GM23338 (cell line): ENCODE measurements at regions not wholly inside any gene's neighbourhood (a gene's known extent, or its start where the extent isn't known, plus 50 kb on each side); places are given as distances from the start of the nearest gene placed in this dataset.

ENCODE experiments used
- ATAC-seq: fragments of 200-7000 bp; cut with Tn5 transposase; 3 replicates; pipeline ENCODE4 v1.9.1; 2020
- DNase-seq: peaks from one replicate; pipeline ENCODE4 v3.0.0-alpha.2; 2015; ENCODE audit warnings: low spot score
- H2AFZ ChIP-seq: fragments of 200-600 bp; sonication (generic); 2 replicates; pipeline ENCODE4 v1.8.0; 2016; ENCODE audit warnings: antibody characterized with exemption, mild to moderate bottlenecking, moderate library complexity
- H3F3A ChIP-seq: fragments of 200-600 bp; sonication (generic); replicated peaks from 2 replicates; pipeline ENCODE4 v1.8.0; 2017; ENCODE audit warnings: antibody characterized with exemption, mixed run types, low read depth
- H3K27ac ChIP-seq: fragments of 200-600 bp; sonication (generic); 2 replicates; pipeline ENCODE4 v1.6.1; 2016; ENCODE audit warnings: low read depth
- H3K27me3 ChIP-seq: fragments of 200-600 bp; sonication (generic); 2 replicates; pipeline ENCODE4 v1.8.0; 2016; ENCODE audit warnings: mild to moderate bottlenecking, mixed run types, moderate library complexity; ENCODE audit not compliant: insufficient read depth
- H3K36me3 ChIP-seq: fragments of 200-600 bp; sonication (generic); 2 replicates; pipeline ENCODE4 v1.8.0; 2016; ENCODE audit warnings: mild to moderate bottlenecking; ENCODE audit not compliant: insufficient read depth
- H3K4me1 ChIP-seq: fragments of 200-600 bp; sonication (generic); 2 replicates; pipeline ENCODE4 v1.8.0; 2016; ENCODE audit warnings: mild to moderate bottlenecking, moderate library complexity; ENCODE audit not compliant: insufficient read depth
- H3K4me2 ChIP-seq: fragments of 200-600 bp; sonication (generic); 2 replicates; pipeline ENCODE4 v1.7.1; 2017; ENCODE audit warnings: mixed run types
- H3K4me3 ChIP-seq: fragments of 200-600 bp; sonication (generic); 2 replicates; pipeline ENCODE4 v1.6.1; 2016; ENCODE audit warnings: mixed run types
- H3K79me2 ChIP-seq: fragments of 200-600 bp; sonication (generic); replicated peaks from 2 replicates; pipeline ENCODE4 v1.8.0; 2017; ENCODE audit warnings: mild to moderate bottlenecking; ENCODE audit not compliant: insufficient read depth
- H3K9me2 ChIP-seq: fragments of 200-600 bp; sonication (generic); 2 replicates; pipeline ENCODE4 v1.8.0; 2017; ENCODE audit not compliant: insufficient read depth
- H4K20me1 ChIP-seq: fragments of 200-600 bp; sonication (generic); replicated peaks from 2 replicates; pipeline ENCODE4 v1.8.0; 2017; ENCODE audit warnings: mild to moderate bottlenecking; ENCODE audit not compliant: insufficient read depth
- H3K27ac Mint-ChIP-seq: 2 replicates; pipeline ENCODE4 v1.8.0; 2020; ENCODE audit warnings: inconsistent platforms, mild to moderate bottlenecking, moderate library complexity, mixed read lengths
- H3K27me3 Mint-ChIP-seq: 3 replicates; pipeline ENCODE4 v1.8.0; 2022; ENCODE audit warnings: low read depth, mild to moderate bottlenecking, moderate library complexity, mixed read lengths, inconsistent platforms; ENCODE audit not compliant: insufficient read depth, poor library complexity
- H3K36me3 Mint-ChIP-seq: 3 replicates; pipeline ENCODE4 v1.8.0; 2021; ENCODE audit warnings: low read depth, mild to moderate bottlenecking, inconsistent platforms, moderate library complexity, mixed read lengths
- H3K4me1 Mint-ChIP-seq: 3 replicates; pipeline ENCODE4 v1.8.0; 2020; ENCODE audit warnings: mild to moderate bottlenecking, inconsistent platforms, mixed read lengths
- H3K4me3 Mint-ChIP-seq: 3 replicates; pipeline ENCODE4 v1.8.0; 2021; ENCODE audit warnings: moderate library complexity, mild to moderate bottlenecking, inconsistent platforms, mixed read lengths
- H3K9me3 Mint-ChIP-seq: 3 replicates; pipeline ENCODE4 v1.8.0; 2020; ENCODE audit warnings: moderate library complexity, mild to moderate bottlenecking, inconsistent platforms, mixed read lengths
- CREB1 ChIP-seq: fragments of 250-450 bp; sonication (Bioruptor Pico); IDR thresholded peaks from 2 replicates; pipeline ENCODE4 v1.5.0; 2020; ENCODE audit warnings: low read depth, mild to moderate bottlenecking, moderate library complexity
- EZH2 ChIP-seq: fragments of 200-600 bp; sonication (generic); IDR thresholded peaks from one replicate; pipeline ENCODE4 v1.8.0; 2017; ENCODE audit warnings: antibody characterized with exemption, mild to moderate bottlenecking, low read depth; ENCODE audit not compliant: unreplicated experiment
- POLR2AphosphoS5 ChIP-seq: IDR thresholded peaks from 2 replicates; pipeline ENCODE4 v1.6.1; 2016; ENCODE audit warnings: antibody characterized with exemption, low read depth
- REST ChIP-seq: IDR thresholded peaks from one replicate; pipeline ENCODE4 v1.6.1; 2018; ENCODE audit warnings: antibody characterized with exemption; ENCODE audit not compliant: unreplicated experiment
- ZNF331 ChIP-seq: fragments of 250-450 bp; sonication (Bioruptor Pico); IDR thresholded peaks from 2 replicates; pipeline ENCODE4 v1.5.0; 2020; ENCODE audit warnings: low read depth, mild to moderate bottlenecking, moderate library complexity
- TF ChIP-seq, protein P1 (sequence below), 2 experiments: fragments of 200-600 bp in 1 of 2; sonication (generic) in 1 of 2; conservative IDR thresholded peaks; 2 replicates each; pipeline versions ENCODE4 v1.5.1 to v1.6.1; 2016 to 2017; ENCODE audit warnings: antibody characterized with exemption in 2 of 2, low read depth in 2 of 2, mild to moderate bottlenecking in 2 of 2, moderate library complexity in 1 of 2
- TF ChIP-seq, protein P2 (sequence below): IDR thresholded peaks from 2 replicates; pipeline ENCODE4 v1.6.1; 2016; ENCODE audit warnings: antibody characterized with exemption
- TF ChIP-seq, protein P3 (sequence below): fragments of 250-450 bp; sonication (Bioruptor Pico); IDR thresholded peaks from 2 replicates; pipeline ENCODE4 v1.5.0; 2020; ENCODE audit warnings: mild to moderate bottlenecking, moderate library complexity

DNA sequence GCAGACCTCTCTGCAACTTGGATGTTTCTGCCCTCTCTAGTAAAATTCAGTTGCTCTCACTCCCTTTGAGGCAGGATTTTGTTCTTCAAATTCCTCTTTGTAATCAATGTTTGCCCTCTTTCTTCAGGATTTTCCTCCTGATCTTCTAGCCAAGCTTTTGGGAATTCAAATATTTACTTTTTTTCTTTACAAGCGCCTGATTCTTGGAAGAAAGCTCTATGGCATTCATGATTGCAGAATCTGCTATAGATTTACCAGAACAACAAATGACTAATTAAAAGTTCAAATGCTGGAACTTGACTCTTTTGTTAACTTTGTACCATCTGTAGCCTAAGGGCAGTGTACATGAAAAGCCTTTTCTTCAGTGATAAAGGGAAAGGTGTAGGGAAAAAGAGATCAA lies 63.7 kb upstream of the SHISA6 start (continued):
- TF ChIP-seq, protein P1, sequence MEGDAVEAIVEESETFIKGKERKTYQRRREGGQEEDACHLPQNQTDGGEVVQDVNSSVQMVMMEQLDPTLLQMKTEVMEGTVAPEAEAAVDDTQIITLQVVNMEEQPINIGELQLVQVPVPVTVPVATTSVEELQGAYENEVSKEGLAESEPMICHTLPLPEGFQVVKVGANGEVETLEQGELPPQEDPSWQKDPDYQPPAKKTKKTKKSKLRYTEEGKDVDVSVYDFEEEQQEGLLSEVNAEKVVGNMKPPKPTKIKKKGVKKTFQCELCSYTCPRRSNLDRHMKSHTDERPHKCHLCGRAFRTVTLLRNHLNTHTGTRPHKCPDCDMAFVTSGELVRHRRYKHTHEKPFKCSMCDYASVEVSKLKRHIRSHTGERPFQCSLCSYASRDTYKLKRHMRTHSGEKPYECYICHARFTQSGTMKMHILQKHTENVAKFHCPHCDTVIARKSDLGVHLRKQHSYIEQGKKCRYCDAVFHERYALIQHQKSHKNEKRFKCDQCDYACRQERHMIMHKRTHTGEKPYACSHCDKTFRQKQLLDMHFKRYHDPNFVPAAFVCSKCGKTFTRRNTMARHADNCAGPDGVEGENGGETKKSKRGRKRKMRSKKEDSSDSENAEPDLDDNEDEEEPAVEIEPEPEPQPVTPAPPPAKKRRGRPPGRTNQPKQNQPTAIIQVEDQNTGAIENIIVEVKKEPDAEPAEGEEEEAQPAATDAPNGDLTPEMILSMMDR (conservative IDR thresholded peaks at IDR 0.05; ENCODE audit: low read depth in 2 of 2) = no peak
- TF ChIP-seq EZH2 (no peak), REST (no peak), POLR2AphosphoS5 (no peak), ZNF331 (no peak)
- TF ChIP-seq, protein P2, sequence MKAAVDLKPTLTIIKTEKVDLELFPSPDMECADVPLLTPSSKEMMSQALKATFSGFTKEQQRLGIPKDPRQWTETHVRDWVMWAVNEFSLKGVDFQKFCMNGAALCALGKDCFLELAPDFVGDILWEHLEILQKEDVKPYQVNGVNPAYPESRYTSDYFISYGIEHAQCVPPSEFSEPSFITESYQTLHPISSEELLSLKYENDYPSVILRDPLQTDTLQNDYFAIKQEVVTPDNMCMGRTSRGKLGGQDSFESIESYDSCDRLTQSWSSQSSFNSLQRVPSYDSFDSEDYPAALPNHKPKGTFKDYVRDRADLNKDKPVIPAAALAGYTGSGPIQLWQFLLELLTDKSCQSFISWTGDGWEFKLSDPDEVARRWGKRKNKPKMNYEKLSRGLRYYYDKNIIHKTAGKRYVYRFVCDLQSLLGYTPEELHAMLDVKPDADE = no peak

- Histone ChIP-seq H3K4me2 (no peak overlapping the region), H3K27ac (no peak overlapping the region), H4K20me1 (no peaks in the 10 kb centered on the region), H2AFZ (no peak overlapping the region), H3K79me2 (no peaks in the 10 kb centered on the region), H3K36me3 (0 out of 2 replicates have a peak, but pooled peaks cover 14% of the 10 kb centered on the region), H3K4me3 (no peak overlapping the region), H3F3A (no peaks in the 10 kb centered on the region), H3K4me1 (no peaks in the 10 kb centered on the region), H3K9me2 (no peaks in the 10 kb centered on the region), H3K27me3 (no peaks in the 10 kb centered on the region)
- ATAC-seq = no peak
- H3K4me1 Mint-ChIP-seq = no peaks in the 10 kb centered on the region
- TF ChIP-seq, protein P1 (conservative IDR thresholded peaks at IDR 0.05; ENCODE audit: low read depth in 2 of 2) = no peak
- TF ChIP-seq, protein P3, sequence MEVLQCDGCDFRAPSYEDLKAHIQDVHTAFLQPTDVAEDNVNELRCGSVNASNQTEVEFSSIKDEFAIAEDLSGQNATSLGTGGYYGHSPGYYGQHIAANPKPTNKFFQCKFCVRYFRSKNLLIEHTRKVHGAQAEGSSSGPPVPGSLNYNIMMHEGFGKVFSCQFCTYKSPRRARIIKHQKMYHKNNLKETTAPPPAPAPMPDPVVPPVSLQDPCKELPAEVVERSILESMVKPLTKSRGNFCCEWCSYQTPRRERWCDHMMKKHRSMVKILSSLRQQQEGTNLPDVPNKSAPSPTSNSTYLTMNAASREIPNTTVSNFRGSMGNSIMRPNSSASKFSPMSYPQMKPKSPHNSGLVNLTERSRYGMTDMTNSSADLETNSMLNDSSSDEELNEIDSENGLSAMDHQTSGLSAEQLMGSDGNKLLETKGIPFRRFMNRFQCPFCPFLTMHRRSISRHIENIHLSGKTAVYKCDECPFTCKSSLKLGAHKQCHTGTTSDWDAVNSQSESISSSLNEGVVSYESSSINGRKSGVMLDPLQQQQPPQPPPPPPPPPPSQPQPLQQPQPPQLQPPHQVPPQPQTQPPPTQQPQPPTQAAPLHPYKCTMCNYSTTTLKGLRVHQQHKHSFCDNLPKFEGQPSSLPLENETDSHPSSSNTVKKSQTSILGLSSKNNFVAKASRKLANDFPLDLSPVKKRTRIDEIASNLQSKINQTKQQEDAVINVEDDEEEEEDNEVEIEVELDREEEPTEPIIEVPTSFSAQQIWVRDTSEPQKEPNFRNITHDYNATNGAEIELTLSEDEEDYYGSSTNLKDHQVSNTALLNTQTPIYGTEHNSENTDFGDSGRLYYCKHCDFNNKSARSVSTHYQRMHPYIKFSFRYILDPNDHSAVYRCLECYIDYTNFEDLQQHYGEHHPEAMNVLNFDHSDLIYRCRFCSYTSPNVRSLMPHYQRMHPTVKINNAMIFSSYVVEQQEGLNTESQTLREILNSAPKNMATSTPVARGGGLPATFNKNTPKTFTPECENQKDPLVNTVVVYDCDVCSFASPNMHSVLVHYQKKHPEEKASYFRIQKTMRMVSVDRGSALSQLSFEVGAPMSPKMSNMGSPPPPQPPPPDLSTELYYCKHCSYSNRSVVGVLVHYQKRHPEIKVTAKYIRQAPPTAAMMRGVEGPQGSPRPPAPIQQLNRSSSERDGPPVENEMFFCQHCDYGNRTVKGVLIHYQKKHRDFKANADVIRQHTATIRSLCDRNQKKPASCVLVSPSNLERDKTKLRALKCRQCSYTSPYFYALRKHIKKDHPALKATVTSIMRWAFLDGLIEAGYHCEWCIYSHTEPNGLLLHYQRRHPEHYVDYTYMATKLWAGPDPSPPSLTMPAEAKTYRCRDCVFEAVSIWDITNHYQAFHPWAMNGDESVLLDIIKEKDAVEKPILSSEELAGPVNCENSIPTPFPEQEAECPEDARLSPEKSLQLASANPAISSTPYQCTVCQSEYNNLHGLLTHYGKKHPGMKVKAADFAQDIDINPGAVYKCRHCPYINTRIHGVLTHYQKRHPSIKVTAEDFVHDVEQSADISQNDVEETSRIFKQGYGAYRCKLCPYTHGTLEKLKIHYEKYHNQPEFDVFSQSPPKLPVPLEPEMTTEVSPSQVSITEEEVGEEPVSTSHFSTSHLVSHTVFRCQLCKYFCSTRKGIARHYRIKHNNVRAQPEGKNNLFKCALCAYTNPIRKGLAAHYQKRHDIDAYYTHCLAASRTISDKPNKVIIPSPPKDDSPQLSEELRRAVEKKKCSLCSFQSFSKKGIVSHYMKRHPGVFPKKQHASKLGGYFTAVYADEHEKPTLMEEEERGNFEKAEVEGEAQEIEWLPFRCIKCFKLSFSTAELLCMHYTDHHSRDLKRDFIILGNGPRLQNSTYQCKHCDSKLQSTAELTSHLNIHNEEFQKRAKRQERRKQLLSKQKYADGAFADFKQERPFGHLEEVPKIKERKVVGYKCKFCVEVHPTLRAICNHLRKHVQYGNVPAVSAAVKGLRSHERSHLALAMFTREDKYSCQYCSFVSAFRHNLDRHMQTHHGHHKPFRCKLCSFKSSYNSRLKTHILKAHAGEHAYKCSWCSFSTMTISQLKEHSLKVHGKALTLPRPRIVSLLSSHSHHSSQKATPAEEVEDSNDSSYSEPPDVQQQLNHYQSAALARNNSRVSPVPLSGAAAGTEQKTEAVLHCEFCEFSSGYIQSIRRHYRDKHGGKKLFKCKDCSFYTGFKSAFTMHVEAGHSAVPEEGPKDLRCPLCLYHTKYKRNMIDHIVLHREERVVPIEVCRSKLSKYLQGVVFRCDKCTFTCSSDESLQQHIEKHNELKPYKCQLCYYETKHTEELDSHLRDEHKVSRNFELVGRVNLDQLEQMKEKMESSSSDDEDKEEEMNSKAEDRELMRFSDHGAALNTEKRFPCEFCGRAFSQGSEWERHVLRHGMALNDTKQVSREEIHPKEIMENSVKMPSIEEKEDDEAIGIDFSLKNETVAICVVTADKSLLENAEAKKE (CRISPR knock-in tag) = no peak
- TF ChIP-seq ZNF331 (no peak), CREB1 (CRISPR knock-in tag) (no peak)
- H3K27me3 Mint-ChIP-seq = peaks cover under 1% of the 10 kb centered on the region
- peaks cover 95% of the 10 kb centered on the region for H3K9me3 Mint-ChIP-seq
- no peak overlapping the region for H3K27ac Mint-ChIP-seq
- H3K4me3 Mint-ChIP-seq = no peak overlapping the region
- H3K36me3 Mint-ChIP-seq = peaks cover 38% of the 10 kb centered on the region; the same call in 2 of the 3 replicates
- no peak for DNase-seq
Observed at GRCh38 chr17:11176549-11176948, 64.5 kb upstream of the SHISA6 start.
